ENCODE measurements at regions not wholly inside any gene's neighbourhood (a gene's known extent, or its start where the extent isn't known, plus 50 kb on each side); places are given as distances from the start of the nearest gene placed in this dataset.
"Not testable (repeated sequence)": the region's sequence is repeated elsewhere in the genome, so short reads cannot be mapped to it uniquely, and the experiment has no call there.

- Histone ChIP-seq H3K4me1 (no peaks in the 10 kb centered on the region), H3K27me3 (ENCODE audit: control insufficient read depth, insufficient read depth, low read length) (no peaks in the 10 kb centered on the region), H2AFZ (no peak overlapping the region), H3K36me3 (ENCODE audit: control insufficient read depth, insufficient read depth, low read length) (no peaks in the 10 kb centered on the region), H3K27ac (no peak overlapping the region), H3K79me2 (no peaks in the 10 kb centered on the region), H3K9ac (no peak overlapping the region), H3K4me2 (ENCODE audit: low read length) (no peak overlapping the region), H3K4me3 (ENCODE audit: low read depth, low read length) (no peak overlapping the region), H3K9me3 (ENCODE audit: control insufficient read depth, low read length) (no peaks in the 10 kb centered on the region)
- TF ChIP-seq CTCF (IDR thresholded peaks at IDR 0.05), result no peak
These were observed 221.9 kb downstream of the LHFPL1 start for GRCh38 chrX:112457788-112458187.

- H3K27ac ChIP-seq, result no peak overlapping the region
- no peak overlapping the region for H2AFZ ChIP-seq
- no peaks in the 10 kb centered on the region for H3K4me1 ChIP-seq
- H3K9me3 ChIP-seq (ENCODE audit: control insufficient read depth, low read length), result no peaks in the 10 kb centered on the region
- TF ChIP-seq CTCF (IDR thresholded peaks at IDR 0.05), result no peak
- no peaks in the 10 kb centered on the region for H3K27me3 ChIP-seq (ENCODE audit: control insufficient read depth, insufficient read depth, low read length)
- H3K4me2 ChIP-seq (ENCODE audit: low read length), result no peak overlapping the region
- H3K4me3 ChIP-seq (ENCODE audit: low read depth, low read length), result no peak overlapping the region
- no peak overlapping the region for H3K9ac ChIP-seq
- H3K36me3 ChIP-seq (ENCODE audit: control insufficient read depth, insufficient read depth, low read length), result no peaks in the 10 kb centered on the region
- no peaks in the 10 kb centered on the region for H3K79me2 ChIP-seq
These were observed 228.9 kb downstream of the LHFPL1 start for GRCh38 chrX:112450810-112451209.

GRCh38 chrX:112440277-112440676 lies 239.5 kb downstream of the LHFPL1 start:
- Histone ChIP-seq H3K36me3 (ENCODE audit: control insufficient read depth, insufficient read depth, low read length) (no peaks in the 10 kb centered on the region), H3K27ac (no peak overlapping the region), H3K9me3 (ENCODE audit: control insufficient read depth, low read length) (no peaks in the 10 kb centered on the region), H3K9ac (no peak overlapping the region), H3K4me2 (ENCODE audit: low read length) (no peak overlapping the region), H3K4me3 (ENCODE audit: low read depth, low read length) (no peak overlapping the region), H3K4me1 (no peaks in the 10 kb centered on the region), H3K27me3 (ENCODE audit: control insufficient read depth, insufficient read depth, low read length) (no peaks in the 10 kb centered on the region), H3K79me2 (no peaks in the 10 kb centered on the region), H2AFZ (no peak overlapping the region)
- no peak for TF ChIP-seq CTCF (IDR thresholded peaks at IDR 0.05)

- no peaks in the 10 kb centered on the region for H3K36me3 ChIP-seq (ENCODE audit: control insufficient read depth, insufficient read depth, low read length)
- no peaks in the 10 kb centered on the region for H3K4me1 ChIP-seq
- H3K9me3 ChIP-seq (ENCODE audit: control insufficient read depth, low read length), result no peaks in the 10 kb centered on the region
- H3K27me3 ChIP-seq (ENCODE audit: control insufficient read depth, insufficient read depth, low read length), result no peaks in the 10 kb centered on the region
- H2AFZ ChIP-seq, result no peak overlapping the region
- no peaks in the 10 kb centered on the region for H3K79me2 ChIP-seq
- no peak for TF ChIP-seq CTCF (IDR thresholded peaks at IDR 0.05)
- H3K4me2 ChIP-seq (ENCODE audit: low read length), result no peak overlapping the region
- no peak overlapping the region for H3K9ac ChIP-seq
- H3K4me3 ChIP-seq (ENCODE audit: low read depth, low read length), result no peak overlapping the region
- no peak overlapping the region for H3K27ac ChIP-seq
These were observed 255.6 kb downstream of the LHFPL1 start for GRCh38 chrX:112424166-112424565.

- Histone ChIP-seq H3K4me3 (ENCODE audit: low read depth, low read length) (no peak overlapping the region), H3K9ac (no peak overlapping the region), H2AFZ (no peak overlapping the region), H3K27me3 (ENCODE audit: control insufficient read depth, insufficient read depth, low read length) (no peaks in the 10 kb centered on the region), H3K36me3 (ENCODE audit: control insufficient read depth, insufficient read depth, low read length) (no peaks in the 10 kb centered on the region), H3K4me1 (no peaks in the 10 kb centered on the region), H3K79me2 (no peaks in the 10 kb centered on the region), H3K4me2 (ENCODE audit: low read length) (no peak overlapping the region), H3K27ac (no peak overlapping the region), H3K9me3 (ENCODE audit: control insufficient read depth, low read length) (no peaks in the 10 kb centered on the region)
- TF ChIP-seq CTCF (IDR thresholded peaks at IDR 0.05), result no peak
These were observed 288.4 kb downstream of the LHFPL1 start for GRCh38 chrX:112391313-112391712.

GRCh38 chrX:112381649-112382298 lies 298.0 kb downstream of the LHFPL1 start:
- not testable (repeated sequence) for H3K79me2 ChIP-seq; H3K36me3 ChIP-seq (ENCODE audit: control insufficient read depth, insufficient read depth, low read length); H3K27ac ChIP-seq; H3K27me3 ChIP-seq (ENCODE audit: control insufficient read depth, insufficient read depth, low read length); H3K4me2 ChIP-seq (ENCODE audit: low read length); H3K4me1 ChIP-seq; H2AFZ ChIP-seq; H3K9me3 ChIP-seq (ENCODE audit: control insufficient read depth, low read length); H3K4me3 ChIP-seq (ENCODE audit: low read depth, low read length); H3K9ac ChIP-seq
